ENCODE measurements at regions not wholly inside any gene's neighbourhood (a gene's known extent, or its start where the extent isn't known, plus 50 kb on each side); places are given as distances from the start of the nearest gene placed in this dataset.

- Histone ChIP-seq H2AFZ (ENCODE audit: low read length) (no peak overlapping the region), H3K4me2 (ENCODE audit: low read depth, low read length, poor library complexity, severe bottlenecking) (no peak overlapping the region), H3K9me3 (ENCODE audit: low read length) (no peaks in the 10 kb centered on the region), H3K9me2 (replicated peaks; ENCODE audit: insufficient read depth, low read length) (no peaks in the 10 kb centered on the region), H4K20me1 (ENCODE audit: insufficient read depth, low read depth, low read length) (no peaks in the 10 kb centered on the region), H3K4me3 (ENCODE audit: low read length) (no peak overlapping the region), H3K79me2 (ENCODE audit: low read length) (no peaks in the 10 kb centered on the region), H3K27me3 (ENCODE audit: low read length) (peaks cover 4% of the 10 kb centered on the region; the same call in 1 of the 2 replicates), H3K36me3 (ENCODE audit: insufficient read depth, low read length) (no peaks in the 10 kb centered on the region), H3K4me1 (ENCODE audit: low read length) (no peaks in the 10 kb centered on the region), H3K27ac (ENCODE audit: low read length) (no peak overlapping the region), H3K9ac (ENCODE audit: low read length) (no peak overlapping the region)
- no peak for DNase-seq
These were observed 318.3 kb downstream of the SHANK2 start for GRCh38 chr11:70933981-70934583.

- no peaks in the 10 kb centered on the region for H4K20me1 ChIP-seq (ENCODE audit: insufficient read depth, low read depth, low read length)
- no peak overlapping the region for H3K4me2 ChIP-seq (ENCODE audit: low read depth, low read length, poor library complexity, severe bottlenecking)
- H3K9me2 ChIP-seq (replicated peaks; ENCODE audit: insufficient read depth, low read length) = no peaks in the 10 kb centered on the region
- no peak overlapping the region for H3K9ac ChIP-seq (ENCODE audit: low read length)
- H3K27me3 ChIP-seq (ENCODE audit: low read length) = peaks cover 4% of the 10 kb centered on the region; the same call in 1 of the 2 replicates
- no peaks in the 10 kb centered on the region for H3K9me3 ChIP-seq (ENCODE audit: low read length)
- H3K36me3 ChIP-seq (ENCODE audit: insufficient read depth, low read length) = no peaks in the 10 kb centered on the region
- no peak for DNase-seq
- no peak overlapping the region for H3K4me3 ChIP-seq (ENCODE audit: low read length)
- H3K4me1 ChIP-seq (ENCODE audit: low read length) = no peaks in the 10 kb centered on the region
- no peak overlapping the region for H2AFZ ChIP-seq (ENCODE audit: low read length)
- no peaks in the 10 kb centered on the region for H3K79me2 ChIP-seq (ENCODE audit: low read length)
- H3K27ac ChIP-seq (ENCODE audit: low read length) = no peak overlapping the region
These were observed 317.2 kb downstream of the SHANK2 start for GRCh38 chr11:70935006-70935768.

DNA sequence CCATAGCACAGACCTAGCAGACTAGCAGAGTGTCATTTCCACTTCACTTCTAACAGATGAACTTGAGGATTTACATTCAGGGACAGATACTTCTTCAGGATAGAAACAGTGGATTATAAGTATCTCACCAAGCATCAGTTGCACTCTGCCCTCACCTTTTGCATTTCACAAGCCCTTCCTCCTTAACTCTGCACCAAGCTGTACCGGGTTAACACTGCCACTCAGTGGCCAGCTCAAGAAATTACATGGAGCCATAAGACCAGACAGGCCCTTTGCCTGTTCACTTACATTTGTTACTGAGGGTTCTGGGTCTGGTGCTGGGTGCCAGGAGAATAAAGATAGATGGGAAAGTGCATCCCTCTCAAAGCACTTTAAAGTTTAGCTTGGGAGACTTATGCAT lies 309.8 kb downstream of the SHANK2 start:
- H3K9me3 ChIP-seq (ENCODE audit: low read length) = peaks cover 11% of the 10 kb centered on the region
- H3K4me1 ChIP-seq (ENCODE audit: low read length) = no peaks in the 10 kb centered on the region
- H3K9ac ChIP-seq (ENCODE audit: low read length) = no peak overlapping the region
- DNase-seq = peak; percentile 64
- no peak overlapping the region for H2AFZ ChIP-seq (ENCODE audit: low read length)
- H3K36me3 ChIP-seq (ENCODE audit: insufficient read depth, low read length) = no peaks in the 10 kb centered on the region
- H3K9me2 ChIP-seq (replicated peaks; ENCODE audit: insufficient read depth, low read length) = no peaks in the 10 kb centered on the region
- H4K20me1 ChIP-seq (ENCODE audit: insufficient read depth, low read depth, low read length) = no peaks in the 10 kb centered on the region
- H3K27ac ChIP-seq (ENCODE audit: low read length) = no peak overlapping the region
- H3K4me3 ChIP-seq (ENCODE audit: low read length) = no peak overlapping the region
- no peak overlapping the region for H3K4me2 ChIP-seq (ENCODE audit: low read depth, low read length, poor library complexity, severe bottlenecking)
- no peaks in the 10 kb centered on the region for H3K79me2 ChIP-seq (ENCODE audit: low read length)
- H3K27me3 ChIP-seq (ENCODE audit: low read length) = no peaks in the 10 kb centered on the region

GRCh38 chr11:70944141-70944540 lies 308.2 kb downstream of the SHANK2 start:
- Histone ChIP-seq H3K79me2 (ENCODE audit: low read length) (no peaks in the 10 kb centered on the region), H3K36me3 (ENCODE audit: insufficient read depth, low read length) (no peaks in the 10 kb centered on the region), H3K27ac (ENCODE audit: low read length) (no peak overlapping the region), H3K4me1 (ENCODE audit: low read length) (no peaks in the 10 kb centered on the region), H4K20me1 (ENCODE audit: insufficient read depth, low read depth, low read length) (no peaks in the 10 kb centered on the region), H3K4me2 (ENCODE audit: low read depth, low read length, poor library complexity, severe bottlenecking) (no peak overlapping the region), H3K9me3 (ENCODE audit: low read length) (peaks cover 11% of the 10 kb centered on the region), H3K27me3 (ENCODE audit: low read length) (no peaks in the 10 kb centered on the region), H3K9ac (ENCODE audit: low read length) (no peak overlapping the region), H2AFZ (ENCODE audit: low read length) (no peak overlapping the region), H3K9me2 (replicated peaks; ENCODE audit: insufficient read depth, low read length) (no peaks in the 10 kb centered on the region), H3K4me3 (ENCODE audit: low read length) (no peak overlapping the region)
- no peak for DNase-seq

DNA sequence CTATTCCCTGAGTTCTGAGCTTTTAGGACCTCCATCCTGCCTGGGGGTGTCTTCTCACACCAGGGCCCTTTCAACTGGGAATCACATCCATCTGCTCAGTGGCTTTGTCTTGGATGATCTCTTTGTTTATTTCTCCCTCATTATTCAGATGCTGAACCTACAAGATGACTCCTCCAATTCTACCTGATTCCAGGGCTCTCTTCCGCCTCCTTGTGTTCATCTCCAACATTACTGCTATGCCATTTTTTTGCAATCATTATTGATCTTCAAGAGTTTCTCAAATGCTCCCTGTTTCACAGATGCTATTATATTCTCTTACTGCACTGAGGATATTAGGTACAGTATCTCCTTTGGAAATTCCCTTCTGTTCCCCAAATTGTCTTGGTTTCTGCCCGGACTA lies 307.7 kb downstream of the SHANK2 start:
- Histone ChIP-seq H3K27ac (ENCODE audit: low read length) (no peak overlapping the region), H3K9me2 (replicated peaks; ENCODE audit: insufficient read depth, low read length) (no peaks in the 10 kb centered on the region), H3K4me1 (ENCODE audit: low read length) (no peaks in the 10 kb centered on the region), H3K9ac (ENCODE audit: low read length) (no peak overlapping the region), H3K79me2 (ENCODE audit: low read length) (no peaks in the 10 kb centered on the region), H3K27me3 (ENCODE audit: low read length) (no peaks in the 10 kb centered on the region), H3K36me3 (ENCODE audit: insufficient read depth, low read length) (no peaks in the 10 kb centered on the region), H4K20me1 (ENCODE audit: insufficient read depth, low read depth, low read length) (no peaks in the 10 kb centered on the region), H3K4me3 (ENCODE audit: low read length) (no peak overlapping the region), H3K4me2 (ENCODE audit: low read depth, low read length, poor library complexity, severe bottlenecking) (no peak overlapping the region), H3K9me3 (ENCODE audit: low read length) (peaks cover 11% of the 10 kb centered on the region), H2AFZ (ENCODE audit: low read length) (no peak overlapping the region)
- DNase-seq = peak; percentile 43

GRCh38 chr11:70948398-70948797 lies 304.0 kb downstream of the SHANK2 start:
- no peak for DNase-seq
- H2AFZ ChIP-seq (ENCODE audit: low read length) = no peak overlapping the region
- no peaks in the 10 kb centered on the region for H3K27me3 ChIP-seq (ENCODE audit: low read length)
- no peak overlapping the region for H3K4me3 ChIP-seq (ENCODE audit: low read length)
- H3K36me3 ChIP-seq (ENCODE audit: insufficient read depth, low read length) = no peaks in the 10 kb centered on the region
- no peak overlapping the region for H3K27ac ChIP-seq (ENCODE audit: low read length)
- H4K20me1 ChIP-seq (ENCODE audit: insufficient read depth, low read depth, low read length) = no peaks in the 10 kb centered on the region
- no peaks in the 10 kb centered on the region for H3K79me2 ChIP-seq (ENCODE audit: low read length)
- H3K4me1 ChIP-seq (ENCODE audit: low read length) = no peaks in the 10 kb centered on the region
- no peaks in the 10 kb centered on the region; the same call in 1 of the 2 replicates for H3K9me3 ChIP-seq (ENCODE audit: low read length)
- H3K4me2 ChIP-seq (ENCODE audit: low read depth, low read length, poor library complexity, severe bottlenecking) = no peak overlapping the region
- H3K9me2 ChIP-seq (replicated peaks; ENCODE audit: insufficient read depth, low read length) = no peaks in the 10 kb centered on the region
- H3K9ac ChIP-seq (ENCODE audit: low read length) = no peak overlapping the region

- Histone ChIP-seq H3K9me3 (ENCODE audit: low read length) (no peaks in the 10 kb centered on the region; the same call in 1 of the 2 replicates), H3K27ac (ENCODE audit: low read length) (no peak overlapping the region)
These were observed 303.4 kb downstream of the SHANK2 start for GRCh38 chr11:70948855-70949531.

DNA sequence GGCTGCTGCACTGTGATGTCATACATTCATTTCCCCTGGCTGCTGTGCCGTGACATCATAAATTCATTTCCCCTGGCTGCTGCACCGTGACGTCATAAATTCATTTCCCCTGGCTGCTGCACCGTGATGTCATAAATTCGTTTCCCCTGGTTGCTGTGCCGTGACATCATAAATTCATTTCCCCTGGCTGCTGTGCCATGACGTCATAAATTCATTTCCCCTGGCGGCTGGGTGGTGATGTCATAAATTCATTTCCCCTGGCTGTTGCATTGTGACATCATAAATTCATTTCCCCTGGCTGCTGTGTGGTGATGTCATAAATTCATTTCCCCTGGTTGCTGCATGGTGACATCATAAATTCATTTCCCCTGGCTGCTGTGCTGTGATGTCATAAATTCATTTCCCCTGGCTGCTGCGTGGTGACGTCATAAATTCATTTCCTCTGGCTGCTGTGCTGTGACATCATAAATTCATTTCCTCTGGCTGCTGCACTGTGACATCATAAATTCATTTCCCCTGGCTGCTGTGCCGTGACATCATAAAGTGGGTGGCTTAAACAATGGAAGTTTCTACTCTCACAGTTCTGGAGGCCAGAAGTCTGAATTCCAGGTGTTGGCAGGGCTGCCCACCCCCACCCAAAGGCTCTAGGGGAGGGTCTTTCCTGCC lies 301.1 kb downstream of the SHANK2 start:
- Histone ChIP-seq H2AFZ (ENCODE audit: low read length) (no peak overlapping the region), H3K9ac (ENCODE audit: low read length) (no peak overlapping the region), H3K9me3 (ENCODE audit: low read length) (no peaks in the 10 kb centered on the region; the same call in 1 of the 2 replicates), H3K4me3 (ENCODE audit: low read length) (no peak overlapping the region), H3K27ac (ENCODE audit: low read length) (no peak overlapping the region), H3K27me3 (ENCODE audit: low read length) (no peaks in the 10 kb centered on the region), H3K9me2 (replicated peaks; ENCODE audit: insufficient read depth, low read length) (no peaks in the 10 kb centered on the region), H3K4me1 (ENCODE audit: low read length) (no peaks in the 10 kb centered on the region), H3K36me3 (ENCODE audit: insufficient read depth, low read length) (no peaks in the 10 kb centered on the region), H3K4me2 (ENCODE audit: low read depth, low read length, poor library complexity, severe bottlenecking) (no peak overlapping the region), H3K79me2 (ENCODE audit: low read length) (no peaks in the 10 kb centered on the region), H4K20me1 (ENCODE audit: insufficient read depth, low read depth, low read length) (no peaks in the 10 kb centered on the region)
- no peak for DNase-seq

More at GRCh38 chr11:70948855-70949531, 303.4 kb downstream of the SHANK2 start:
- Histone ChIP-seq H3K9me2 (replicated peaks; ENCODE audit: insufficient read depth, low read length) (no peaks in the 10 kb centered on the region), H3K36me3 (ENCODE audit: insufficient read depth, low read length) (no peaks in the 10 kb centered on the region), H3K27me3 (ENCODE audit: low read length) (no peaks in the 10 kb centered on the region), H3K9ac (ENCODE audit: low read length) (no peak overlapping the region), H4K20me1 (ENCODE audit: insufficient read depth, low read depth, low read length) (no peaks in the 10 kb centered on the region), H3K4me2 (ENCODE audit: low read depth, low read length, poor library complexity, severe bottlenecking) (no peak overlapping the region), H2AFZ (ENCODE audit: low read length) (no peak overlapping the region), H3K4me3 (ENCODE audit: low read length) (no peak overlapping the region), H3K79me2 (ENCODE audit: low read length) (no peaks in the 10 kb centered on the region), H3K4me1 (ENCODE audit: low read length) (no peaks in the 10 kb centered on the region)
- DNase-seq = peak; percentile 46

Data from Karpas-422 (cell line).